ENCODE measurements at regions not wholly inside any gene's neighbourhood (a gene's known extent, or its start where the extent isn't known, plus 50 kb on each side); places are given as distances from the start of the nearest gene placed in this dataset.

DNA sequence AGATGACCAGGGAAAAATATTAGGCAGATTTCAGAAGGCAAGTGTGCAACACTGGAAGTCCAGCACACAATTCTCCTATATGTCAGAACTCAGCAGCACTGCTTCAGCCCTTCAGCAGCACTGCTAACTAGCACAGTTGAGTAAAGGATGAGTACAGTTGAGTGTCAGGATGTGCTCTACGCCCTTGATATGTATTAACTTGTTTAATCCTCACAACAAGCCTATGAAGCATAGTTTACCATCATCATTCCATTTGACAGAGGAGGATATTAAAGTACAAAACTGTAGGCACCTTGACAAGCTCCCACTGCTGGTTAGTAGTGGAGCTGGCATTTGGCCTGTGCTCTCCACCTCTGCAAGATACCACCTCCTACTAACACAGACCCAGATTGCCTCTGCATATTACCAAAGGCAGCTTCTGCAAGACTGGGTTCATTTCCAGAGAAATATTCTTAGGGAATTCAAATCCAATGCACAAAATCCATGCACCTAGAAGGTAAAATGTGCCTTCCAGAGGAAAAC lies 230.8 kb downstream of the ANAPC1 start:
- intact Hi-C loops (cut with micrococcal nuclease) = no loop called here

GRCh38 chr2:111653913-111654312 lies 230.1 kb downstream of the ANAPC1 start:
- dilution Hi-C loops (cut with MboI; ENCODE audit: extremely low pct_ligation_motif_present, low sequenced_read_pairs) = no loop called here
- BruUV-seq (replicated peaks) = no TSS peak

More for the DNA sequence above, 230.8 kb downstream of the ANAPC1 start:
- no peaks in the 10 kb centered on the region for H3K9me3 ChIP-seq (replicated peaks; ENCODE audit: control insufficient read depth, insufficient read depth, low read length)
- H3K36me3 ChIP-seq (ENCODE audit: control insufficient read depth in 2 of 2, extremely low read depth in 1 of 2, insufficient read depth in 2 of 2, low read length in 2 of 2) = no peaks in the 10 kb centered on the region
- H3K4me3 ChIP-seq (replicated peaks in 1 of 3; ENCODE audit: insufficient read depth in 1 of 3, low read depth in 1 of 3, low read length in 3 of 3) = no peak overlapping the region
- POLR2A ChIA-PET = interaction anchor here (0.6 kb wide), 1 partner anchor 45 kb away, joined by 3 read pairs; no protein-coding TSS in a partner anchor
- no peaks in the 10 kb centered on the region for H3K9me1 ChIP-seq (replicated peaks; ENCODE audit: control insufficient read depth, extremely low read depth, insufficient read depth, low read length)
- H3K4me2 ChIP-seq (ENCODE audit: insufficient read depth, low read length) = no peak overlapping the region
- no peak for FAIRE-seq
- dilution Hi-C loops (cut with MboI; ENCODE audit: extremely low pct_ligation_motif_present, low sequenced_read_pairs) = no loop called here
- no peaks in the 10 kb centered on the region for H4K20me1 ChIP-seq (replicated peaks; ENCODE audit: control insufficient read depth, extremely low read depth, insufficient read depth, low read length)
- H3K9ac ChIP-seq (replicated peaks; ENCODE audit: extremely low read depth, insufficient read depth, low read length) = no peak overlapping the region
- peaks cover 5 to 15% of the 10 kb centered on the region in 2 experiments for H3K27me3 ChIP-seq (ENCODE audit: control insufficient read depth in 2 of 2, insufficient read depth in 2 of 2, low read length in 2 of 2)
- TF ChIP-seq EZH2 (IDR thresholded peaks at IDR 0.05; ENCODE audit: borderline replicate concordance, low read depth, low read length, severe bottlenecking) (no peak), FOS (IDR thresholded peaks at IDR 0.05; ENCODE audit: borderline replicate concordance, insufficient read depth, low read length) (no peak)
- no peaks in the 10 kb centered on the region for H3K4me1 ChIP-seq (ENCODE audit: control insufficient read depth, extremely low read depth, insufficient read depth, low read length)
- no TSS peak for BruUV-seq (replicated peaks)
- CTCF ChIA-PET = no interaction called here
- no peak overlapping the region for H2AFZ ChIP-seq (ENCODE audit: low read depth, low read length)
- no peak overlapping the region for H3K27ac ChIP-seq (ENCODE audit: insufficient read depth, low read depth, low read length)
- no peak for DNase-seq (ENCODE audit: low read depth, low spot score)
- H3K79me2 ChIP-seq (ENCODE audit: control insufficient read depth, insufficient read depth, low read length) = no peaks in the 10 kb centered on the region

More at GRCh38 chr2:111653913-111654312, 230.1 kb downstream of the ANAPC1 start:
- no peaks in the 10 kb centered on the region for H3K36me3 ChIP-seq (ENCODE audit: control insufficient read depth in 2 of 2, extremely low read depth in 1 of 2, insufficient read depth in 2 of 2, low read length in 2 of 2)
- peaks cover 5 to 15% of the 10 kb centered on the region in 2 experiments for H3K27me3 ChIP-seq (ENCODE audit: control insufficient read depth in 2 of 2, insufficient read depth in 2 of 2, low read length in 2 of 2)
- FAIRE-seq (no peak), DNase-seq (ENCODE audit: low read depth, low spot score) (no peak)
- H3K79me2 ChIP-seq (ENCODE audit: control insufficient read depth, insufficient read depth, low read length) = no peaks in the 10 kb centered on the region
- H4K20me1 ChIP-seq (replicated peaks; ENCODE audit: control insufficient read depth, extremely low read depth, insufficient read depth, low read length) = no peaks in the 10 kb centered on the region
- intact Hi-C loops (cut with micrococcal nuclease) = no loop called here
- no peak overlapping the region for H3K4me2 ChIP-seq (ENCODE audit: insufficient read depth, low read length)
- no peaks in the 10 kb centered on the region for H3K4me1 ChIP-seq (ENCODE audit: control insufficient read depth, extremely low read depth, insufficient read depth, low read length)
- no peaks in the 10 kb centered on the region for H3K9me3 ChIP-seq (replicated peaks; ENCODE audit: control insufficient read depth, insufficient read depth, low read length)
- H2AFZ ChIP-seq (ENCODE audit: low read depth, low read length) = no peak overlapping the region
- no peak overlapping the region for H3K4me3 ChIP-seq (replicated peaks in 1 of 3; ENCODE audit: insufficient read depth in 1 of 3, low read depth in 1 of 3, low read length in 3 of 3)
- ChIA-PET POLR2A (no interaction called here), CTCF (no interaction called here)
- TF ChIP-seq JUN (IDR thresholded peaks at IDR 0.05; ENCODE audit: borderline replicate concordance, insufficient read depth, insufficient read length, low read depth) (no peak), POLR2AphosphoS5 (IDR thresholded peaks at IDR 0.05; ENCODE audit: insufficient read depth, low read depth, low read length) (no peak), GATA2 (IDR thresholded peaks at IDR 0.05; ENCODE audit: insufficient read depth, insufficient read length, low read depth, low read length) (no peak)
- no peaks in the 10 kb centered on the region for H3K9me1 ChIP-seq (replicated peaks; ENCODE audit: control insufficient read depth, extremely low read depth, insufficient read depth, low read length)
- H3K9ac ChIP-seq (replicated peaks; ENCODE audit: extremely low read depth, insufficient read depth, low read length) = no peak overlapping the region
- H3K27ac ChIP-seq (ENCODE audit: insufficient read depth, low read depth, low read length) = no peak overlapping the region
